CD14-positive monocyte (primary cell): ENCODE measurements at regions not wholly inside any gene's neighbourhood (a gene's known extent, or its start where the extent isn't known, plus 50 kb on each side); places are given as distances from the start of the nearest gene placed in this dataset.

ENCODE experiments used
- DNase-seq, 3 donors: peaks; one replicate each; pipeline ENCODE4 v3.0.0-alpha.2; 2011 to 2022
- H2AFZ ChIP-seq: 2 replicates; pipeline ENCODE4 v1.6.0; 2012; ENCODE audit warnings: mild to moderate bottlenecking, low read depth, low read length, inconsistent platforms; ENCODE audit not compliant: insufficient read depth, poor library complexity, severe bottlenecking
- H3K27ac ChIP-seq, 2 donors: 1 replicate in 1 of 2; 2 replicates in 1 of 2; pipeline ENCODE4 v1.5.1; 2012 to 2013; ENCODE audit warnings: low read length in 2 of 2, control low read depth in 1 of 2, inconsistent platforms in 1 of 2, low read depth in 1 of 2, mild to moderate bottlenecking in 1 of 2
- H3K27me3 ChIP-seq, 2 donors: one replicate each; pipeline versions ENCODE4 v1.6.0 to v1.6.1; 2011 to 2013; ENCODE audit warnings: low read length in 2 of 2; ENCODE audit not compliant: control insufficient read depth in 2 of 2, insufficient read depth in 2 of 2
- H3K36me3 ChIP-seq, 2 donors: replicated peaks in 1 of 2; 1 replicate in 1 of 2; 2 replicates in 1 of 2; pipeline versions ENCODE4 v1.5.1 to v1.6.1; 2012 to 2013; ENCODE audit warnings: low read length in 2 of 2, control low read depth in 1 of 2, inconsistent platforms in 1 of 2, mild to moderate bottlenecking in 1 of 2; ENCODE audit not compliant: insufficient read depth in 2 of 2, control insufficient read depth in 1 of 2
- H3K4me1 ChIP-seq, 2 donors: 1 replicate in 1 of 2; 2 replicates in 1 of 2; pipeline versions ENCODE4 v1.5.1 to v1.6.1; 2012 to 2013; ENCODE audit warnings: low read length in 2 of 2, control low read depth in 1 of 2, inconsistent platforms in 1 of 2, mild to moderate bottlenecking in 1 of 2, moderate library complexity in 1 of 2; ENCODE audit not compliant: insufficient read depth in 2 of 2, control insufficient read depth in 1 of 2
- H3K4me2 ChIP-seq: replicated peaks from 2 replicates; pipeline ENCODE3; 2012; ENCODE audit warnings: low read length, moderate library complexity, mild to moderate bottlenecking; ENCODE audit not compliant: poor library complexity, severe bottlenecking; ENCODE audit errors: extremely low read depth
- H3K4me3 ChIP-seq, 3 experiments: fragments of 200-600 bp in 1 of 3; sonication (generic) in 1 of 3; replicated peaks in 1 of 3; 1 replicate in 2 of 3; 2 replicates in 1 of 3; pipeline ENCODE4 v1.5.1; 2011 to 2013; ENCODE audit warnings: low read length in 3 of 3, mild to moderate bottlenecking in 3 of 3, control low read depth in 2 of 3, low read depth in 2 of 3, inconsistent platforms in 1 of 3, moderate library complexity in 1 of 3
- H3K79me2 ChIP-seq: 2 replicates; pipeline ENCODE4 v1.6.0; 2012; ENCODE audit warnings: mild to moderate bottlenecking, control low read depth, inconsistent platforms, low read length, moderate library complexity; ENCODE audit not compliant: insufficient read depth
- H3K9ac ChIP-seq: 2 replicates; pipeline ENCODE4 v1.6.0; 2017; ENCODE audit warnings: low read length, mild to moderate bottlenecking; ENCODE audit not compliant: insufficient read depth, poor library complexity, severe bottlenecking
- H3K9me3 ChIP-seq, 2 donors: replicated peaks in 1 of 2; 1 replicate in 1 of 2; 2 replicates in 1 of 2; pipeline versions ENCODE4 v1.5.1 to v1.6.1; 2012 to 2013; ENCODE audit warnings: low read length in 2 of 2, control low read depth in 1 of 2; ENCODE audit not compliant: control insufficient read depth in 1 of 2, insufficient read depth in 1 of 2
- H4K20me1 ChIP-seq: 2 replicates; pipeline ENCODE4 v1.6.0; 2012; ENCODE audit warnings: mild to moderate bottlenecking, low read length, control low read depth, moderate library complexity; ENCODE audit not compliant: insufficient read depth
- H3K27ac Mint-ChIP-seq, 7 donors: one replicate each; pipeline ENCODE4 v1.8.0; 2020; ENCODE audit warnings: mild to moderate bottlenecking in 7 of 7, mixed read lengths in 7 of 7, moderate library complexity in 6 of 7, inconsistent platforms in 2 of 7
- H3K27me3 Mint-ChIP-seq, 3 donors: one replicate each; pipeline ENCODE4 v1.8.0; 2021 to 2022; ENCODE audit warnings: low read depth in 3 of 3, mild to moderate bottlenecking in 3 of 3, mixed read lengths in 3 of 3, moderate library complexity in 3 of 3, inconsistent platforms in 1 of 3
- H3K36me3 Mint-ChIP-seq, 2 donors: one replicate each; pipeline ENCODE4 v1.8.0; 2020; ENCODE audit warnings: mixed read lengths in 2 of 2, inconsistent platforms in 1 of 2, mild to moderate bottlenecking in 1 of 2
- H3K4me1 Mint-ChIP-seq: one replicate; pipeline ENCODE4 v1.8.0; 2020; ENCODE audit warnings: mild to moderate bottlenecking, mixed read lengths
- H3K4me3 Mint-ChIP-seq, 2 donors: one replicate each; pipeline ENCODE4 v1.8.0; 2020; ENCODE audit warnings: mild to moderate bottlenecking in 2 of 2, mixed read lengths in 2 of 2, moderate library complexity in 1 of 2
- H3K9me3 Mint-ChIP-seq, 7 donors: one replicate each; pipeline ENCODE4 v1.8.0; 2020 to 2022; ENCODE audit warnings: mixed read lengths in 7 of 7, mild to moderate bottlenecking in 6 of 7, moderate library complexity in 6 of 7, inconsistent platforms in 2 of 7
- CTCF ChIP-seq: fragments of 200-600 bp; IDR thresholded peaks from one replicate; pipeline ENCODE4 v1.8.0; 2022; ENCODE audit warnings: antibody characterized with exemption, mild to moderate bottlenecking
- WGBS: methylation state at CpG from one replicate; pipeline ENCODE4 v1.1.5; 2013; ENCODE audit warnings: missing lambda C conversion rate; ENCODE audit not compliant: insufficient coverage; 5-methylcytosine and 5-hydroxymethylcytosine counted together
- intact Hi-C, 2 donors: fragments of 100-400 bp; cut with micrococcal nuclease; formaldehyde crosslinking; loops; one replicate each; pipeline versions ENCODE4 v1.15.0 to v1.15.1; 2023

- no peak overlapping the region for H2AFZ ChIP-seq
- peaks cover 0 to 21% of the 10 kb centered on the region in 2 donors for H3K27me3 ChIP-seq
- intact Hi-C loops, result no loop called here
- TF ChIP-seq CTCF, result no peak
- Mint-ChIP-seq H3K4me1 (no peaks in the 10 kb centered on the region), H3K27ac (no peak overlapping the region), H3K27me3 (peaks cover 25 to 39% (median 29%) of the 10 kb centered on the region in 3 donors), H3K4me3 (no peak overlapping the region), H3K36me3 (no peaks in the 10 kb centered on the region), H3K9me3 (no peaks in the 10 kb centered on the region)
- H3K9me3 ChIP-seq, result no peaks in the 10 kb centered on the region
- no peaks in the 10 kb centered on the region for H3K79me2 ChIP-seq
- no peak overlapping the region for H3K4me3 ChIP-seq
- no peaks in the 10 kb centered on the region for H3K36me3 ChIP-seq
- no peaks in the 10 kb centered on the region for H4K20me1 ChIP-seq
- no peak overlapping the region for H3K4me2 ChIP-seq
- H3K4me1 ChIP-seq, result no peaks in the 10 kb centered on the region
- H3K9ac ChIP-seq, result no peak overlapping the region
- no peak for DNase-seq
- no peak overlapping the region for H3K27ac ChIP-seq
- 68% methylated on average over 7 of the region's 19 CpGs for WGBS
Observed at GRCh38 chr9:121581786-121582600, 69.4 kb upstream of the DAB2IP start.

- peaks cover 25 to 46% (median 34%) of the 10 kb centered on the region in 3 donors for H3K27me3 Mint-ChIP-seq
- H3K4me2 ChIP-seq, result no peak overlapping the region
- H3K27me3 ChIP-seq, result peaks cover 0 to 21% of the 10 kb centered on the region in 2 donors
- H3K9me3 ChIP-seq, result no peaks in the 10 kb centered on the region
- intact Hi-C loops, result no loop called here
- H3K9me3 Mint-ChIP-seq, result no peaks in the 10 kb centered on the region
- no peak for TF ChIP-seq CTCF
- no peak overlapping the region for H2AFZ ChIP-seq
- H3K27ac ChIP-seq, result no peak overlapping the region
- H3K27ac Mint-ChIP-seq, result no peak overlapping the region
- no peaks in the 10 kb centered on the region for H4K20me1 ChIP-seq
- 50% methylated on average over 5 of the region's 7 CpGs for WGBS
- H3K9ac ChIP-seq, result no peak overlapping the region
- H3K4me3 Mint-ChIP-seq, result no peak overlapping the region
- H3K36me3 ChIP-seq, result no peaks in the 10 kb centered on the region
- no peaks in the 10 kb centered on the region for H3K79me2 ChIP-seq
- no peak overlapping the region for H3K4me3 ChIP-seq
- no peaks in the 10 kb centered on the region for H3K4me1 ChIP-seq
- DNase-seq, result no peak
- H3K36me3 Mint-ChIP-seq, result no peaks in the 10 kb centered on the region
- no peaks in the 10 kb centered on the region for H3K4me1 Mint-ChIP-seq
Observed at GRCh38 chr9:121582641-121583040, 68.8 kb upstream of the DAB2IP start.
